NOMO-1 (cell line): ENCODE measurements at regions not wholly inside any gene's neighbourhood (a gene's known extent, or its start where the extent isn't known, plus 50 kb on each side); places are given as distances from the start of the nearest gene placed in this dataset.

Source experiments
- DNase-seq, 2 experiments: peaks; one replicate each; lab custom pipeline; 2025; ENCODE audit not compliant: unreplicated experiment in 2 of 2; lab: John Stamatoyannopoulos, UW

- DNase-seq = no peak
Measured at GRCh38 chr16:66070140-66070917, 296.2 kb upstream of the CDH5 start.

GRCh38 chr16:66069587-66069986, 296.9 kb upstream of the CDH5 start:
- no peak for DNase-seq

GRCh38 chr16:66066404-66066803, 300.1 kb upstream of the CDH5 start:
- no peak for DNase-seq

- DNase-seq = no peak
Measured at GRCh38 chr16:66065925-66066324, 300.6 kb upstream of the CDH5 start.

GRCh38 chr16:66064801-66065530, 301.5 kb upstream of the CDH5 start:
- DNase-seq = no peak

- no peak for DNase-seq
Measured at GRCh38 chr16:66058832-66059231, 307.7 kb upstream of the CDH5 start.

- DNase-seq = no peak
Measured at GRCh38 chr16:66058172-66058691, 308.3 kb upstream of the CDH5 start.

GRCh38 chr16:66057057-66057456, 309.4 kb upstream of the CDH5 start:
- no peak for DNase-seq

GRCh38 chr16:66054095-66054494, 312.4 kb upstream of the CDH5 start:
- no peak for DNase-seq

- DNase-seq = no peak
Measured at GRCh38 chr16:66052745-66053144, 313.7 kb upstream of the CDH5 start.

GRCh38 chr16:66050991-66051390, 315.5 kb upstream of the CDH5 start:
- DNase-seq = no peak

GRCh38 chr16:66049865-66050264, 316.6 kb upstream of the CDH5 start:
- no peak for DNase-seq

GRCh38 chr16:66045626-66046025, 320.9 kb upstream of the CDH5 start:
- no peak for DNase-seq

GRCh38 chr16:66044556-66044955, 321.9 kb upstream of the CDH5 start:
- no peak for DNase-seq

- no peak for DNase-seq
Measured at GRCh38 chr16:66044089-66044488, 322.4 kb upstream of the CDH5 start.

GRCh38 chr16:66043326-66043725, 323.2 kb upstream of the CDH5 start:
- no peak for DNase-seq

GRCh38 chr16:66042341-66042740, 324.1 kb upstream of the CDH5 start:
- DNase-seq = peak; percentile 9 to 35

- DNase-seq = no peak
Measured at GRCh38 chr16:66041907-66042306, 324.6 kb upstream of the CDH5 start.

GRCh38 chr16:66039793-66040192, 326.7 kb upstream of the CDH5 start:
- no peak for DNase-seq

- DNase-seq = no peak
Measured at GRCh38 chr16:66036793-66037715, 329.4 kb upstream of the CDH5 start.

- DNase-seq = no peak
Measured at GRCh38 chr16:66036184-66036583, 330.3 kb upstream of the CDH5 start.
